GM12878 (cell line): ENCODE measurements at regions not wholly inside any gene's neighbourhood (a gene's known extent, or its start where the extent isn't known, plus 50 kb on each side); places are given as distances from the start of the nearest gene placed in this dataset.

Experiments used
- CBX5 ChIP-seq: sonication (generic); IDR thresholded peaks from 2 replicates; pipeline ENCODE4 v1.6.1; 2016; ENCODE audit warnings: low read depth, moderate library complexity, mild to moderate bottlenecking, inconsistent platforms
- CTCF ChIP-seq, 3 experiments: IDR thresholded peaks in 2 of 3; conservative IDR thresholded peaks in 1 of 3; 2 replicates each; pipeline ENCODE4 v1.5.1; 2011; ENCODE audit warnings: low read depth in 3 of 3, low read length in 3 of 3, mild to moderate bottlenecking in 3 of 3, control low read depth in 2 of 3, moderate library complexity in 2 of 3, inconsistent platforms in 1 of 3, mixed read lengths in 1 of 3; ENCODE audit not compliant: control insufficient read depth in 2 of 3, insufficient read depth in 1 of 3; ENCODE audit errors: extremely low read depth in 1 of 3
- EZH2 ChIP-seq: IDR thresholded peaks from 2 replicates; pipeline ENCODE4 v1.6.1; 2012; ENCODE audit warnings: low read depth, mild to moderate bottlenecking, control low read depth, inconsistent platforms, low read length, borderline replicate concordance; ENCODE audit not compliant: control insufficient read depth
- NFIC ChIP-seq: IDR thresholded peaks from 2 replicates; pipeline ENCODE4 v1.6.1; 2012; ENCODE audit warnings: low read depth, mild to moderate bottlenecking, inconsistent platforms, low read length, moderate library complexity
- NFXL1 ChIP-seq: fragments of 450-650 bp; IDR thresholded peaks from 2 replicates; pipeline ENCODE4 v1.6.1; 2017; ENCODE audit warnings: antibody characterized with exemption, mild to moderate bottlenecking, borderline replicate concordance
- POLR2A ChIP-seq: IDR thresholded peaks from 2 replicates; pipeline ENCODE4 v1.6.1; 2011; ENCODE audit warnings: low read depth, mild to moderate bottlenecking, low read length
- RAD21 ChIP-seq: IDR thresholded peaks from 2 replicates; pipeline ENCODE4 v1.6.1; 2011; ENCODE audit warnings: mild to moderate bottlenecking, low read depth, low read length, moderate library complexity; ENCODE audit not compliant: insufficient read depth
- RCOR1 ChIP-seq: conservative IDR thresholded peaks from 2 replicates; pipeline ENCODE4 v1.6.1; 2012; ENCODE audit warnings: low read depth, low read length, improper control_type of control experiment
- RFX5 ChIP-seq: IDR thresholded peaks from 2 replicates; pipeline ENCODE4 v1.6.1; 2011; ENCODE audit warnings: low read depth, low read length, improper control_type of control experiment
- SRF ChIP-seq, 2 experiments: IDR thresholded peaks; 2 replicates each; pipeline ENCODE4 v1.6.1; 2011; ENCODE audit warnings: low read depth in 2 of 2, low read length in 2 of 2, mild to moderate bottlenecking in 1 of 2, moderate library complexity in 1 of 2

GRCh38 chr20:40335437-40335836 lies 353.6 kb downstream of the MAFB start:
- no peak for TF ChIP-seq EZH2
- no peak for TF ChIP-seq NFIC
- TF ChIP-seq SRF (IDR thresholded peaks at IDR 0.05; ENCODE audit: low read depth in 2 of 2, low read length in 2 of 2): no peak
- no peak for TF ChIP-seq RFX5
- no peak for TF ChIP-seq NFXL1
- TF ChIP-seq CTCF (IDR thresholded peaks at IDR 0.05 in 2 of 3, conservative IDR thresholded peaks at IDR 0.05 in 1 of 3; ENCODE audit: control insufficient read depth in 2 of 3, extremely low read depth in 1 of 3, insufficient read depth in 1 of 3, low read depth in 3 of 3, low read length in 3 of 3): no peak
- TF ChIP-seq RAD21: no peak
- TF ChIP-seq POLR2A: no peak
- no peak for TF ChIP-seq RCOR1
- no peak for TF ChIP-seq CBX5
